WTC11 (cell line): ENCODE measurements at regions not wholly inside any gene's neighbourhood (a gene's known extent, or its start where the extent isn't known, plus 50 kb on each side); places are given as distances from the start of the nearest gene placed in this dataset.

Experiments used
- ATAC-seq: fragments of 200-7000 bp; cut with Tn5 transposase; 2 replicates; pipeline ENCODE4 v1.10.0; 2021; ENCODE audit warnings: mild to moderate bottlenecking, moderate library complexity
- CTCF ChIA-PET: fragments of 300-600 bp; sonication (Branson Sonifier 250); formaldehyde crosslinking; loops from one replicate; lab custom pipeline; 2021; ENCODE audit warnings: antibody characterized with exemption; lab: Charles Lee
- POLR2A ChIA-PET: fragments of 350-600 bp; sonication (Branson Sonifier 250); formaldehyde crosslinking; loops from one replicate; lab custom pipeline; 2021; ENCODE audit warnings: antibody characterized with exemption; lab: Charles Lee
- DNase-seq: peaks from one replicate; pipeline ENCODE4 v3.0.0; 2021; ENCODE audit warnings: low spot score
- H3K27ac Mint-ChIP-seq: 2 replicates; pipeline ENCODE4 v1.8.0; 2021; ENCODE audit warnings: mixed read lengths
- H3K27me3 Mint-ChIP-seq: 2 replicates; pipeline ENCODE4 v1.8.0; 2021; ENCODE audit warnings: low read depth, mild to moderate bottlenecking, moderate library complexity, mixed read lengths
- H3K36me3 Mint-ChIP-seq: 2 replicates; pipeline ENCODE4 v1.8.0; 2021; ENCODE audit warnings: mixed read lengths
- H3K4me1 Mint-ChIP-seq: 2 replicates; pipeline ENCODE4 v1.8.0; 2022; ENCODE audit warnings: mixed read lengths
- H3K4me3 Mint-ChIP-seq: 2 replicates; pipeline ENCODE4 v1.8.0; 2021; ENCODE audit warnings: mild to moderate bottlenecking, moderate library complexity, mixed read lengths
- H3K9me3 Mint-ChIP-seq: 2 replicates; pipeline ENCODE4 v1.8.0; 2021; ENCODE audit warnings: mixed read lengths
- CBFB ChIP-seq: sonication (generic); formaldehyde crosslinking; IDR thresholded peaks from 2 replicates; pipeline ENCODE4 v1.8.1; 2022; ENCODE audit warnings: mild to moderate bottlenecking, low read depth, missing genetic modification reagents
- CREB1 ChIP-seq: sonication (generic); formaldehyde crosslinking; IDR thresholded peaks from 2 replicates; pipeline ENCODE4 v1.8.0; 2023; ENCODE audit warnings: mild to moderate bottlenecking, missing genetic modification reagents
- FOXK1 ChIP-seq: sonication (generic); formaldehyde crosslinking; IDR thresholded peaks from 2 replicates; pipeline ENCODE4 v1.8.0; 2022; ENCODE audit warnings: mild to moderate bottlenecking, moderate library complexity, missing genetic modification reagents
- GRHL2 ChIP-seq: fragments of 250-450 bp; sonication (Bioruptor Pico); IDR thresholded peaks from 2 replicates; pipeline ENCODE4 v1.8.0; 2022; ENCODE audit warnings: mild to moderate bottlenecking, moderate library complexity; ENCODE audit not compliant: insufficient replicate concordance, severe bottlenecking
- JUN ChIP-seq: sonication (generic); formaldehyde crosslinking; IDR thresholded peaks from 2 replicates; pipeline ENCODE4 v1.8.0; 2023; ENCODE audit warnings: mild to moderate bottlenecking, missing genetic modification reagents
- NR1H2 ChIP-seq: sonication (generic); formaldehyde crosslinking; IDR thresholded peaks from 2 replicates; pipeline ENCODE4 v1.9.0; 2021; ENCODE audit warnings: mild to moderate bottlenecking, moderate library complexity, missing genetic modification reagents
- NR3C1 ChIP-seq: sonication (generic); formaldehyde crosslinking; conservative IDR thresholded peaks from 2 replicates; pipeline ENCODE4 v1.8.1; 2023; ENCODE audit warnings: low read depth, mild to moderate bottlenecking, missing genetic modification reagents
- SOX15 ChIP-seq: fragments of 250-450 bp; sonication (Bioruptor Pico); IDR thresholded peaks from 2 replicates; pipeline ENCODE4 v1.9.0; 2021; ENCODE audit warnings: mild to moderate bottlenecking
- SP1 ChIP-seq: sonication (generic); formaldehyde crosslinking; conservative IDR thresholded peaks from 2 replicates; pipeline ENCODE4 v1.8.1; 2022; ENCODE audit warnings: missing genetic modification reagents
- ZNF138 ChIP-seq: sonication (generic); formaldehyde crosslinking; conservative IDR thresholded peaks from 2 replicates; pipeline ENCODE4 v1.8.1; 2022; ENCODE audit warnings: mild to moderate bottlenecking, moderate library complexity, missing genetic modification reagents
- ZNF232 ChIP-seq: sonication (generic); formaldehyde crosslinking; IDR thresholded peaks from 2 replicates; pipeline ENCODE4 v1.8.0; 2022; ENCODE audit warnings: mild to moderate bottlenecking, missing genetic modification reagents
- ZNF423 ChIP-seq: fragments of 250-450 bp; sonication (Bioruptor Pico); IDR thresholded peaks from 2 replicates; pipeline ENCODE4 v2.1.2; 2022; ENCODE audit warnings: mild to moderate bottlenecking, moderate library complexity
- TF ChIP-seq, protein P1 (sequence below): sonication (generic); formaldehyde crosslinking; IDR thresholded peaks from 2 replicates; pipeline ENCODE4 v1.8.0; 2022; ENCODE audit warnings: mild to moderate bottlenecking, missing genetic modification reagents
- TF ChIP-seq, protein P2 (sequence below): fragments of 250-450 bp; sonication (Bioruptor Pico); IDR thresholded peaks from 2 replicates; pipeline ENCODE4 v1.9.0; 2021; ENCODE audit warnings: mild to moderate bottlenecking
- TF ChIP-seq, protein P3 (sequence below): sonication (generic); formaldehyde crosslinking; IDR thresholded peaks from 2 replicates; pipeline ENCODE4 v1.8.0; 2022; ENCODE audit warnings: mild to moderate bottlenecking, missing genetic modification reagents
- TF ChIP-seq, protein P4 (sequence below): sonication (generic); formaldehyde crosslinking; IDR thresholded peaks from 2 replicates; pipeline ENCODE4 v1.8.1; 2023; ENCODE audit warnings: mild to moderate bottlenecking, missing genetic modification reagents
- TF ChIP-seq, protein P5 (sequence below): sonication (generic); formaldehyde crosslinking; IDR thresholded peaks from 2 replicates; pipeline ENCODE4 v1.8.0; 2022; ENCODE audit warnings: mild to moderate bottlenecking, missing genetic modification reagents

DNA sequence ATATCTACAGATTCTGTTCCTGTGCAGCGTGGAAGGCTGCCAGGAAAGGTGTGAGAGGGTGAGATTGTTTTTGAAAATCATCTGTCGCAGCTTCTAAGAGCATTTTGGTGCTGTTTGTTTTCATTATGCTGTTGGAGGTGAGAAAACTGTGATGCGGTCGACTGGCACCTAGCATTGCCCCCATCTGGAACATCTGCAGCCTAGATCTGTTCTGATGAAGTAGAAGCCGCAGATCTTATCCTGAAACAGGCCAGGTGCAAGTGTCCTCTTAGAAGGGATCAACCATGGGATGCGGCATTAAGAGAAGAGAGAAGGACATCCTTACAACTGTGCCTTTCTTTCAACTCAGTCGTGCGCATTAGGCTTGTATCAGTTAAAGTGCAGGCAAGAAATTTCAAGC, 167.3 kb downstream of the CDH26 start (continued):
- TF ChIP-seq, protein P1, sequence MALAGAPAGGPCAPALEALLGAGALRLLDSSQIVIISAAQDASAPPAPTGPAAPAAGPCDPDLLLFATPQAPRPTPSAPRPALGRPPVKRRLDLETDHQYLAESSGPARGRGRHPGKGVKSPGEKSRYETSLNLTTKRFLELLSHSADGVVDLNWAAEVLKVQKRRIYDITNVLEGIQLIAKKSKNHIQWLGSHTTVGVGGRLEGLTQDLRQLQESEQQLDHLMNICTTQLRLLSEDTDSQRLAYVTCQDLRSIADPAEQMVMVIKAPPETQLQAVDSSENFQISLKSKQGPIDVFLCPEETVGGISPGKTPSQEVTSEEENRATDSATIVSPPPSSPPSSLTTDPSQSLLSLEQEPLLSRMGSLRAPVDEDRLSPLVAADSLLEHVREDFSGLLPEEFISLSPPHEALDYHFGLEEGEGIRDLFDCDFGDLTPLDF (CRISPR knock-in tag): no peak
- TF ChIP-seq NR1H2 (no peak), CREB1 (CRISPR knock-in tag) (no peak), ZNF138 (CRISPR knock-in tag) (no peak), GRHL2 (CRISPR knock-in tag) (no peak)
- TF ChIP-seq, protein P2, sequence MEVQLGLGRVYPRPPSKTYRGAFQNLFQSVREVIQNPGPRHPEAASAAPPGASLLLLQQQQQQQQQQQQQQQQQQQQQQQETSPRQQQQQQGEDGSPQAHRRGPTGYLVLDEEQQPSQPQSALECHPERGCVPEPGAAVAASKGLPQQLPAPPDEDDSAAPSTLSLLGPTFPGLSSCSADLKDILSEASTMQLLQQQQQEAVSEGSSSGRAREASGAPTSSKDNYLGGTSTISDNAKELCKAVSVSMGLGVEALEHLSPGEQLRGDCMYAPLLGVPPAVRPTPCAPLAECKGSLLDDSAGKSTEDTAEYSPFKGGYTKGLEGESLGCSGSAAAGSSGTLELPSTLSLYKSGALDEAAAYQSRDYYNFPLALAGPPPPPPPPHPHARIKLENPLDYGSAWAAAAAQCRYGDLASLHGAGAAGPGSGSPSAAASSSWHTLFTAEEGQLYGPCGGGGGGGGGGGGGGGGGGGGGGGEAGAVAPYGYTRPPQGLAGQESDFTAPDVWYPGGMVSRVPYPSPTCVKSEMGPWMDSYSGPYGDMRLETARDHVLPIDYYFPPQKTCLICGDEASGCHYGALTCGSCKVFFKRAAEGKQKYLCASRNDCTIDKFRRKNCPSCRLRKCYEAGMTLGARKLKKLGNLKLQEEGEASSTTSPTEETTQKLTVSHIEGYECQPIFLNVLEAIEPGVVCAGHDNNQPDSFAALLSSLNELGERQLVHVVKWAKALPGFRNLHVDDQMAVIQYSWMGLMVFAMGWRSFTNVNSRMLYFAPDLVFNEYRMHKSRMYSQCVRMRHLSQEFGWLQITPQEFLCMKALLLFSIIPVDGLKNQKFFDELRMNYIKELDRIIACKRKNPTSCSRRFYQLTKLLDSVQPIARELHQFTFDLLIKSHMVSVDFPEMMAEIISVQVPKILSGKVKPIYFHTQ: no peak
- TF ChIP-seq, protein P3, sequence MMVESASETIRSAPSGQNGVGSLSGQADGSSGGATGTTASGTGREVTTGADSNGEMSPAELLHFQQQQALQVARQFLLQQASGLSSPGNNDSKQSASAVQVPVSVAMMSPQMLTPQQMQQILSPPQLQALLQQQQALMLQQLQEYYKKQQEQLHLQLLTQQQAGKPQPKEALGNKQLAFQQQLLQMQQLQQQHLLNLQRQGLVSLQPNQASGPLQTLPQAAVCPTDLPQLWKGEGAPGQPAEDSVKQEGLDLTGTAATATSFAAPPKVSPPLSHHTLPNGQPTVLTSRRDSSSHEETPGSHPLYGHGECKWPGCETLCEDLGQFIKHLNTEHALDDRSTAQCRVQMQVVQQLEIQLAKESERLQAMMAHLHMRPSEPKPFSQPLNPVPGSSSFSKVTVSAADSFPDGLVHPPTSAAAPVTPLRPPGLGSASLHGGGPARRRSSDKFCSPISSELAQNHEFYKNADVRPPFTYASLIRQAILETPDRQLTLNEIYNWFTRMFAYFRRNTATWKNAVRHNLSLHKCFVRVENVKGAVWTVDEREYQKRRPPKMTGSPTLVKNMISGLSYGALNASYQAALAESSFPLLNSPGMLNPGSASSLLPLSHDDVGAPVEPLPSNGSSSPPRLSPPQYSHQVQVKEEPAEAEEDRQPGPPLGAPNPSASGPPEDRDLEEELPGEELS (CRISPR knock-in tag): no peak
- TF ChIP-seq, all 79 proteins: peak for 0

DNA sequence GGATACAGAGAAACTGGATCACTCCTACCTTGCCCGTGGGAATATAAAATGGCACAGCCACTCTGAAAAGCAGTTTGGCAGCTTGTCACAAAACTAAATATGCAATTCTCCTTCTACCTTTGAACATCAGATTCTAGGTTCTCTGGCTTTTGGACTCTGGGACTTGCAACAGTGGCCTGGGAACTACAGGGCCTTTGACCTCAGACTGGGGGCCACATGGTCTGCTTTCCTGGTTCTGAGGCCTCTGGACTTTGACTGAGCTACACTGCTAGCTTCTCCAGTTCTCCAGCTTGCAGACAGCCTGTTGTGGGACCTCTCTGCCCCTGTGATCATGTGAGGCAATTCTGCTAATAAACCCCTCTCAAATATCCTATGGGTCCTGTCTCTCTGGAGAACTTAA, 168.8 kb downstream of the CDH26 start:
- H3K9me3 Mint-ChIP-seq: peaks cover 6% of the 10 kb centered on the region; the same call in 1 of the 2 replicates
- peaks cover 62% of the 10 kb centered on the region for H3K27me3 Mint-ChIP-seq
- no peak overlapping the region for H3K27ac Mint-ChIP-seq
- ATAC-seq: no peak
- no peak overlapping the region for H3K4me3 Mint-ChIP-seq
- TF ChIP-seq SP1 (CRISPR knock-in tag) (no peak), CBFB (CRISPR knock-in tag) (no peak), JUN (CRISPR knock-in tag) (no peak), NR3C1 (no peak)
- TF ChIP-seq, protein P4, sequence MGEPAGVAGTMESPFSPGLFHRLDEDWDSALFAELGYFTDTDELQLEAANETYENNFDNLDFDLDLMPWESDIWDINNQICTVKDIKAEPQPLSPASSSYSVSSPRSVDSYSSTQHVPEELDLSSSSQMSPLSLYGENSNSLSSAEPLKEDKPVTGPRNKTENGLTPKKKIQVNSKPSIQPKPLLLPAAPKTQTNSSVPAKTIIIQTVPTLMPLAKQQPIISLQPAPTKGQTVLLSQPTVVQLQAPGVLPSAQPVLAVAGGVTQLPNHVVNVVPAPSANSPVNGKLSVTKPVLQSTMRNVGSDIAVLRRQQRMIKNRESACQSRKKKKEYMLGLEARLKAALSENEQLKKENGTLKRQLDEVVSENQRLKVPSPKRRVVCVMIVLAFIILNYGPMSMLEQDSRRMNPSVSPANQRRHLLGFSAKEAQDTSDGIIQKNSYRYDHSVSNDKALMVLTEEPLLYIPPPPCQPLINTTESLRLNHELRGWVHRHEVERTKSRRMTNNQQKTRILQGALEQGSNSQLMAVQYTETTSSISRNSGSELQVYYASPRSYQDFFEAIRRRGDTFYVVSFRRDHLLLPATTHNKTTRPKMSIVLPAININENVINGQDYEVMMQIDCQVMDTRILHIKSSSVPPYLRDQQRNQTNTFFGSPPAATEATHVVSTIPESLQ (CRISPR knock-in tag): no peak
- TF ChIP-seq, protein P5, sequence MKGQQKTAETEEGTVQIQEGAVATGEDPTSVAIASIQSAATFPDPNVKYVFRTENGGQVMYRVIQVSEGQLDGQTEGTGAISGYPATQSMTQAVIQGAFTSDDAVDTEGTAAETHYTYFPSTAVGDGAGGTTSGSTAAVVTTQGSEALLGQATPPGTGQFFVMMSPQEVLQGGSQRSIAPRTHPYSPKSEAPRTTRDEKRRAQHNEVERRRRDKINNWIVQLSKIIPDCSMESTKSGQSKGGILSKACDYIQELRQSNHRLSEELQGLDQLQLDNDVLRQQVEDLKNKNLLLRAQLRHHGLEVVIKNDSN (CRISPR knock-in tag): no peak
- ChIA-PET CTCF (no interaction called here), POLR2A (no interaction called here)
- H3K36me3 Mint-ChIP-seq: no peaks in the 10 kb centered on the region; the same call in 1 of the 2 replicates
- no peaks in the 10 kb centered on the region for H3K4me1 Mint-ChIP-seq
- no peak for DNase-seq

DNA sequence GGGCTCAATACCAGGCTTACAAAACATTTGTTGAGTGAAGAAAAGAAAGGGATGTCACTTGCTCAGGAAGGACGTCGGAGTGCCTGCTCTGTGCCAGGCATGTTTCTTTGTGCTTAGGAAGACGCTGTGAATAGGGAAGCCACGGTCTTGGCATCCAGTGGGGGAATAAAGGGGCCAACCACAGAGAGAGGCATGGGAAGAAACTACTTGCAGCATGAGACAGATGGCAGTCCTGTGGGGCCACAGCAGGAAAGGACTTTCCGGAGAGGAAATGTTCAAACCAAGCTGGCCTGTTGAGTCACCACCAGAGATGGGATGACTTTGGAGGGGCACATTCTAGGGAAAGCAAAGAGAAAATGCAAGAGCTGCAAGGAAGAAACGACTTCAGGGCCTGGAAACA, 173.2 kb downstream of the CDH26 start:
- no peak for DNase-seq
- ChIA-PET POLR2A (no interaction called here), CTCF (interaction anchor here (1.2 kb wide), 1 partner anchor 45 kb away, joined by 3 read pairs; no protein-coding TSS in a partner anchor)
- H3K27me3 Mint-ChIP-seq: peaks cover 49% of the 10 kb centered on the region
- TF ChIP-seq SOX15 (CRISPR knock-in tag): no peak
- TF ChIP-seq FOXK1 (CRISPR knock-in tag): no peak
- TF ChIP-seq ZNF232 (CRISPR knock-in tag): no peak
- TF ChIP-seq ZNF423 (CRISPR knock-in tag): no peak
- no peak overlapping the region for H3K4me3 Mint-ChIP-seq
- no peaks in the 10 kb centered on the region; the same call in 1 of the 2 replicates for H3K36me3 Mint-ChIP-seq
- ATAC-seq: no peak
- peaks cover 22% of the 10 kb centered on the region for H3K9me3 Mint-ChIP-seq
- no peak overlapping the region for H3K27ac Mint-ChIP-seq
- no peaks in the 10 kb centered on the region for H3K4me1 Mint-ChIP-seq
